Ishikawa (cell line): ENCODE measurements at regions not wholly inside any gene's neighbourhood (a gene's known extent, or its start where the extent isn't known, plus 50 kb on each side); places are given as distances from the start of the nearest gene placed in this dataset.

Experiments used
- EGR1 ChIP-seq: IDR thresholded peaks from 2 replicates; pipeline ENCODE4 v1.6.1; 2012
- RAD21 ChIP-seq: IDR thresholded peaks from 2 replicates; pipeline ENCODE4 v1.6.1; 2012; ENCODE audit warnings: low read depth
- REST ChIP-seq: IDR thresholded peaks from 2 replicates; pipeline ENCODE4 v1.6.1; 2012; ENCODE audit warnings: low read depth, mild to moderate bottlenecking
- TAF1 ChIP-seq: IDR thresholded peaks from 2 replicates; pipeline ENCODE4 v1.6.1; 2012; ENCODE audit warnings: low read depth, mild to moderate bottlenecking
- TEAD4 ChIP-seq: IDR thresholded peaks from 2 replicates; pipeline ENCODE4 v1.6.1; 2012

DNA sequence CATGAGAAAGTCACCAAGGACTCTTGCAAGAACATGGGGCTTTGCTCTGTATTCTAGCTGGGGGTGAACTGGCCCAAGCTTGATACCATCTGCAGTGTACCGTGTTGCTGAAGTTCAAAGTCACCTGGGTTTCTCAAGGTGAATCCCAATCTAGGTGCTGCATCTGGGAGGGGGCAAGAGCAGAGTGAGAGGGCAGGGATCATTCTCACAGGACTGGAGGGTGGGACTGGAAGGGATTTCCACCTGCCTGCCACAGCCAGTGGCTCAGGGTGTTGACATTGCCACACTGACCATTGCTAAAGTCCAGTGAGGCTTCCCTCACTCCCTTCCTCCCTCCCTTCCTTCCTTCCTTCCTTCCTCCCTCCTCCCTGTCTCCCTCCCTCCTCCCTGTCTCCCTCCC is 98.7 kb downstream of the MYCN start:
- no peak for TF ChIP-seq REST
- no peak for TF ChIP-seq TAF1
- TF ChIP-seq TEAD4: no peak
- TF ChIP-seq RAD21: no peak
- TF ChIP-seq EGR1: no peak
